Stimulated activated naive B cell treated with anti-CD40 and anti-IgM and Interleukin-4, amounts not matched to agents 10 μg/mL and 1 μg/mL and 100 μg/mL, for 72 hours (primary cell): ENCODE measurements at regions not wholly inside any gene's neighbourhood (a gene's known extent, or its start where the extent isn't known, plus 50 kb on each side); places are given as distances from the start of the nearest gene placed in this dataset.

Experiments used
- ATAC-seq, 2 donors: fragments of 150-1000 bp; cut with Tn5 transposase; replicated peaks; 2 replicates each; pipeline ENCODE4 v1.10.0; 2021; ENCODE audit warnings: moderate library complexity in 1 of 2
- DNase-seq: peaks from one replicate; pipeline ENCODE4 v3.0.0; 2021
- H3K27ac Mint-ChIP-seq: one replicate; pipeline ENCODE4 v1.8.0; 2022; ENCODE audit warnings: mild to moderate bottlenecking, mixed read lengths
- H3K27me3 Mint-ChIP-seq, 2 donors: one replicate each; pipeline ENCODE4 v1.8.0; 2022; ENCODE audit warnings: mixed read lengths in 2 of 2
- H3K36me3 Mint-ChIP-seq, 2 donors: one replicate each; pipeline ENCODE4 v1.8.0; 2022; ENCODE audit warnings: mixed read lengths in 2 of 2, mild to moderate bottlenecking in 1 of 2
- H3K4me1 Mint-ChIP-seq, 2 donors: one replicate each; pipeline ENCODE4 v1.8.0; 2022; ENCODE audit warnings: mixed read lengths in 2 of 2, mild to moderate bottlenecking in 1 of 2
- H3K4me3 Mint-ChIP-seq, 2 donors: one replicate each; pipeline ENCODE4 v1.8.0; 2022; ENCODE audit warnings: mild to moderate bottlenecking in 2 of 2, mixed read lengths in 2 of 2, moderate library complexity in 1 of 2
- H3K9me3 Mint-ChIP-seq, 2 donors: one replicate each; pipeline ENCODE4 v1.8.0; 2022; ENCODE audit warnings: mixed read lengths in 2 of 2, mild to moderate bottlenecking in 1 of 2

DNA sequence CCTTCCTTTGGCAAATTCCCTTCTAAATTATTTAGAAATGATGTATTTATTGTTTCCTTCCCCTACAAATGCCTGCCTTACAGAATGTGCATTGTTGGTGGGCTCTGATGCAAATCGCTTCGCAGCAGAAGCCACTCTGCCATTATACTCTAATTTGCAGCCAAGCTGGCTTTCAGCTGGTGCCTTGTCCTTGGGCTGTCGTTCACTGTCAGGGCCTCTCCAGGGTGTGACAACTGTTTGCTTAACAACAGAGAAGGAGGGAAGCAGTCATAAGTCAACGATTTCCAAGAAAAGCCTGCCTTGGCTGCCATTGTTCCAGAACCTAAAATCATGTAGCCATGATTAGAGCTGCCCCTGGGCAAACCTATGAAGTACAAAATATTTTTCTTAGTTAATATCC, 260.1 kb upstream of the RGMB start:
- Mint-ChIP-seq H3K4me1 (no peaks in the 10 kb centered on the region), H3K36me3 (no peaks in the 10 kb centered on the region), H3K27me3 (no peaks in the 10 kb centered on the region), H3K27ac (no peak overlapping the region), H3K4me3 (no peak overlapping the region), H3K9me3 (peaks cover 0 to 3% of the 10 kb centered on the region in 2 donors)
- ATAC-seq: no peak
- no peak for DNase-seq

DNA sequence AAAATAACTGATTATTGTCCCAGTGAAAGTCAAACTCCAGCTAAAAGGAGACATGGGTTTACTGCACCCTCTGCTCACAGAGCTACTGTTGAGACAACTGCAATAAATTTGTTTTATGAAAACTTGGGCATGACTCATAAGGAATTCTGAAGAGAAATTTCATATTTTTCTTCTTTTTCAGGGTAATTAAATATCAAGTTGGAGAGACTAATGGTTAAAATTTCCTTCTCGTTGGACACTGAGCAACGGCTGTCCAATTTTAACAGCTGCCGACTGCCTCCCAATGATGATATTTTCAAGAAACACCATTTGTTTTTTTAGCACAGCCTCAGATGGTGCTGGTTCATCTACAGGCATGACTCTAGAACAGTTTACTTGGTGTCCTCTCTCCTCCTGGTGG, 259.2 kb upstream of the RGMB start:
- no peaks in the 10 kb centered on the region for H3K27me3 Mint-ChIP-seq
- H3K27ac Mint-ChIP-seq: no peak overlapping the region
- DNase-seq (no peak), ATAC-seq (no peak)
- no peaks in the 10 kb centered on the region for H3K36me3 Mint-ChIP-seq
- H3K9me3 Mint-ChIP-seq: peaks cover 0 to 3% of the 10 kb centered on the region in 2 donors
- H3K4me1 Mint-ChIP-seq: no peaks in the 10 kb centered on the region
- H3K4me3 Mint-ChIP-seq: no peak overlapping the region

DNA sequence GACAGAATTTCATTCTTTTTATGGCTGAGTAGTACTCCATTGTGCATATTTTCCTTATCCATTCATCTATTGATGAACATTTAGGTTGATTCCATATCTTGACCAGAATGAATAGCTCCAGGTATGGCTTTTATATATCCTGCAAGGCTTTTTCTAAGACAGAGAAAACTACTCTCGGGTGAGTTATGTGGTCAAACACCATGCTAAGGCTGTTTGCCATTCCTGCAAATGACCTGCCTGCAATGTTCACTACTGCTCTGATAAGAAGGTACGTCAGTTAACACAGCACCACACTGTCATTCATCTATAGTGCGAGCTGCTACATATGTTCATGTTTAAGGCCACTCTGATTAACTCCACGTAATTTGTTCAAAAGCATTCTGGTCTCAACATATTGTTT, 256.8 kb upstream of the RGMB start:
- H3K9me3 Mint-ChIP-seq: peaks cover 0 to 3% of the 10 kb centered on the region in 2 donors
- no peaks in the 10 kb centered on the region for H3K27me3 Mint-ChIP-seq
- no peak overlapping the region for H3K27ac Mint-ChIP-seq
- H3K4me1 Mint-ChIP-seq: no peaks in the 10 kb centered on the region
- no peaks in the 10 kb centered on the region for H3K36me3 Mint-ChIP-seq
- DNase-seq: no peak
- ATAC-seq: no peak
- no peak overlapping the region for H3K4me3 Mint-ChIP-seq

DNA sequence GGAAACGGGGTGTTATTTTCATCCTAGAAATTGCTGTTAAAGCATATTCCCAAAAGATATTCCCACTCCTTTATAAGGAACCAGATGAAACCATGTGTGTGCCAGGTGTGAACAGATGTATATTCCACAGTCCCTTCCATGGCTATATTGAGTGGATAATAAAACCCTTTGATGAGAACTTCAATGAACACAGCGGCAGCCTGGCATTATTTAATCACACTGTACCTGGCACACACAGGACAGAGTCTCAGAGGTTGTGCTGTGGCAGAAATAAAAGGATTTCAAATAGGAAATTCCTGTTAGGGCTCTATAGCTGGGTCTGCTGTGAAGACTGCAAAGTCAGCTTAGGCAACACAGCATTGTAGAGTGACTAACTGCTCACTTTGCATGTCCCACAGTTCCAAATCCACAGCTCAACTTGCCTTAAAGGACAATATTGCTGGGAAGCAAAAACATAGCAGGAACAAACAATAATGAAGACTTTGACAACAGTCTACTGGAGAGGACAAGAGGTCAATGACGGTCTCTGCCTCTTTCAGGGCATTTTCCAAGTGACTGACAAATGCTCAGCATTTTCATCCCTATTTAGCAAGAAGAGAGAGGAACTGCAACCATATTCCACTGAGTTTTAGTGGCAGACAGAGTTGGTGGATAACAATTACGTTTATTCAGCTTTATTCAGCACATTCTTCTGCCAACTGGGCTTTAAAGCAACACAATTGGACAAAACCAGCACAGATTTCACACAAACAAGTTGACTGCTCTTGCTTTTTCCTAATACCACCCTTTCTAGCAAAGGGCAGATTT, 255.7 kb upstream of the RGMB start:
- Mint-ChIP-seq H3K27me3 (no peaks in the 10 kb centered on the region), H3K36me3 (no peaks in the 10 kb centered on the region), H3K27ac (no peak overlapping the region), H3K9me3 (no peaks in the 10 kb centered on the region), H3K4me1 (no peaks in the 10 kb centered on the region), H3K4me3 (no peak overlapping the region)
- DNase-seq (no peak), ATAC-seq (no peak)

DNA sequence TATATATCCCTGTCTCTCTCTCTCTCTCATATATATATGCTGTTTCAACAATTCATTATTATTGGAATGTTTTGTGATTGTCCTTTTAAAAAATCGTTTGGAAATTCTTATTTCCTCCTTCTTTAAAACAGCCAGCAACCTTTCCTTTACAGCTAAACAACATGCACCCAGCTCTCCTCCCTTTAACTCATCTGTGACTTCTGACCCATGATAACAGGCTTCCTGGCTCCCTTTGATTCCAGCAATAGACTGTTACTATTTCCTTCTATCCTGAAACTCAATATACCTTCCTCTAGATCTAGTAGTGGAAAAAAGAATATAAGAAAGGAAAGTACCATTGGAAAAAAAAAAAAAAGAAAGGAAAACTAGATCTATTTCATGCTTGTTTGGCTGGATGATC, 254.7 kb upstream of the RGMB start:
- Mint-ChIP-seq H3K4me1 (no peaks in the 10 kb centered on the region), H3K27me3 (peaks cover 5 to 6% of the 10 kb centered on the region in 2 donors), H3K4me3 (no peak overlapping the region), H3K36me3 (no peaks in the 10 kb centered on the region), H3K27ac (no peak overlapping the region), H3K9me3 (no peaks in the 10 kb centered on the region)
- no peak for DNase-seq
- ATAC-seq: no peak

DNA sequence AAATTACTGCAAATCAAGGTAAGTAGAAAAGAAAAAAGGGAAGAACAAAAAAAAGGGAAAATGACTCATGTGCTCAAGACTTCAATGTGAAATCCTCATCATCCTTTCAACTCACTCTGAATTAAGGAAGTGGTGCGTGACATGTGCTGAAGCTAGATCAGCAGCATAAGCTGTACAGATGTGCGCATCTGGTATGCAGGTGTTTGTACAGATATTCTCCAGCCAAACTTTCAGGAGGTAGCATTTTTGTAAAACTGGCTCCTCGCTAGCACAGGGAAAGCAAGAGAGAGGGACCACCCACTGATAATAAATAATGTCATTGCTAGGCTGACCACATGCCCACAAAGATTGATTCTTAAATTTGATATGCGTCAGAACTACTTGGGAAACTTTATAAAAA, 253.9 kb upstream of the RGMB start:
- Mint-ChIP-seq H3K9me3 (no peaks in the 10 kb centered on the region), H3K36me3 (no peaks in the 10 kb centered on the region), H3K27ac (no peak overlapping the region), H3K27me3 (peaks cover 5 to 6% of the 10 kb centered on the region in 2 donors), H3K4me1 (no peaks in the 10 kb centered on the region), H3K4me3 (no peak overlapping the region)
- no peak for ATAC-seq
- DNase-seq: no peak

DNA sequence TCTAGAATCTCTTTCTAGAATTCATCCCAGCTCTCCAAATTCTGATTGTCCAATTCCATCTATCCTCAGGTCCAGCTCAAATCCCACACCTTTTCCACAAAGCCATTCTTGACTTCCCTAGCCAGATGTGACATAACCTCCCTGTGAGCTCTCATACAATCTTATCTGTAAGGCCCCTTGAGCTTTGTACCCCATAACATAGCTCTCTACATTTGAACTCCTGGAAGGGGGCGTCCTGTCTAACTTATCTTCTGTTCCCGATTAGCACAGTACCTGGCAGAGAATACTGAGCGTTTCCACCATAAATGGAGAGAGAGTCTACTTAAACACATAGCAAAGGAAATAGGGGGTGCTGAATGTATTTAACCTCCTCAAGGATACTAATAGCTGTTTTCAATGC, 251.6 kb upstream of the RGMB start:
- no peaks in the 10 kb centered on the region for H3K4me1 Mint-ChIP-seq
- no peaks in the 10 kb centered on the region for H3K36me3 Mint-ChIP-seq
- ATAC-seq (no peak), DNase-seq (no peak)
- H3K27me3 Mint-ChIP-seq: peaks cover 5 to 6% of the 10 kb centered on the region in 2 donors
- H3K9me3 Mint-ChIP-seq: no peaks in the 10 kb centered on the region
- H3K4me3 Mint-ChIP-seq: no peak overlapping the region
- no peak overlapping the region for H3K27ac Mint-ChIP-seq

DNA sequence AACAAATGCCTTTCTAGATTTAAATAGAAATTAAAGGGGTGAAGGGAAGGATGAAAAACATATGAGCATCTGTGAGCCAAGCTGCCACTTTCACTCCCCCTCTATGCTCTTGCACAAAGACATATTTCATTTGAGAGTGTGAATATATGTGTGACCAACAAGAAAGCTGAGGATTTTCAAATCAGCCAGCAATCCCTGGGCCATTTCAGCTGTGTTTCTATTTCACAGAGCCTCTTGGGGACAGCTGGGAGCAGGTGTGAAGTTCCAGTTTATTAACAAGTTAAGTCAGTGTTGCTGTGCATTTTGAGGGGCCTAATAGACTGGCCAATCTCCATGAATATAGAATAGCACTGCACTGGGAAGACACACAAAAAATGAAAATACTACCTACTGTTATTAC, 248.7 kb upstream of the RGMB start:
- no peaks in the 10 kb centered on the region for H3K4me1 Mint-ChIP-seq
- no peaks in the 10 kb centered on the region for H3K9me3 Mint-ChIP-seq

DNA sequence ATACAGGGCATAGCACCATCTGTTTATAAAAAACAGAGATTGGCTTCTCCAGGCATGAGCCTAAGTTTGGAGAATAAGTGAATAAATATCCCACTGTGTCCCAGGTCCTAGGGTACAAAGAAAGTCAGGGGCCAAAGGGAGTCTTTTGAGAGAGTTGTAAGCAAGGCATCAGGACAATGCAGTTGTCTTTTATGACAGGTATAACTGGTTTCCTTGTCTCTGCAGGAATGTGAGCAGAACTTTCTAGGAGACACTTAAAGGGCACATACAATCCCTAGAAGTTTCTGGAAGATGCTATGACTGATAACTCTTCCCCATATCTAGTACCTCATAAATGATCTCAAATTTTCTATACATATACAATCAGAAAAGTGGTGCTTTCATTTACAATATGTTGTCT, 245.6 kb upstream of the RGMB start:
- Mint-ChIP-seq H3K27me3 (peaks cover 5 to 6% of the 10 kb centered on the region in 2 donors), H3K4me3 (no peak overlapping the region), H3K9me3 (no peaks in the 10 kb centered on the region), H3K36me3 (no peaks in the 10 kb centered on the region), H3K4me1 (no peaks in the 10 kb centered on the region), H3K27ac (no peak overlapping the region)
- no peak for DNase-seq
- ATAC-seq: no peak

More for the DNA sequence above, 248.7 kb upstream of the RGMB start:
- Mint-ChIP-seq H3K27ac (no peak overlapping the region), H3K27me3 (peaks cover 5 to 6% of the 10 kb centered on the region in 2 donors), H3K36me3 (no peaks in the 10 kb centered on the region), H3K4me3 (no peak overlapping the region)
- no peak for ATAC-seq
- DNase-seq: no peak

DNA sequence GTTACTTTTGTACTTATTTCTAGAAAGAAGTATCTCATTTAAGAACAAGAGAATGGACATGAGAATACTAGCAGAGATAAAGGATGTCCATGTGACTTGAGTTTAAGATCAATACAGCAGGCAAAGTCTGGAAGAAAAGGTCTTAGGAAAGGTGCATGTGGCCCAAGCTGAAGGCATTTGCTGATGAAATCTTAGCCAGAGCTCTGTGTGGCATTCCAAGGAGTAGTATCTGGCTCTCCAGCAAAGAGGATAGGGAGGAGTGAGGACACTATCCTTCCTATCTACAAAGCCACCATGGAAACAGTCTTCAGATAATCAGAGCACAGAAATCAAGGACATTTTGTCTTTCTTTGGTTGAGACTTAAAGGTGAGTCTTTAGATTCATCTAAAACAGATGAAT, 244.1 kb upstream of the RGMB start:
- no peak overlapping the region for H3K4me3 Mint-ChIP-seq
- H3K9me3 Mint-ChIP-seq: peaks cover 0 to 4% of the 10 kb centered on the region in 2 donors
- no peaks in the 10 kb centered on the region for H3K27me3 Mint-ChIP-seq
- no peak overlapping the region for H3K27ac Mint-ChIP-seq
- ATAC-seq: no peak
- no peaks in the 10 kb centered on the region for H3K4me1 Mint-ChIP-seq
- DNase-seq: no peak
- no peaks in the 10 kb centered on the region for H3K36me3 Mint-ChIP-seq

DNA sequence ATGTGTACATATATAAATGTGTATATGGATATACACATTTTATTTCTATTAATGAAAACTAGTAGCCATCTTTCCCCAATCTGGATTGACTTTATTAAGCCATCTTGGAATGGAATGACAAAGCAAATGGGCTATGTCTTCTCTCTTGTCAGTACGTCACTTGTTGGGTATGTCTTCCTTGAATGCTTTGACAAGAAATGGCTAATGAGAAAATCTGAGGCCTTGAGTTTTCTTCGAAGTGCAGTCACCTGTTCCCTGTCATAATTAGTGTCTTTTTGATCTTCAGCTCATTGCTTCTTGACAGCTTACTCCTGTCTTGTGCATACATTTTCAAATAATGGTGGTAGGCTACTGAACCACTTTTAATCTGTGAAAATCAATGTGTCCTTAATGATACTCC, 243.2 kb upstream of the RGMB start:
- Mint-ChIP-seq H3K36me3 (no peaks in the 10 kb centered on the region), H3K4me1 (no peaks in the 10 kb centered on the region), H3K27ac (no peak overlapping the region), H3K4me3 (no peak overlapping the region), H3K9me3 (peaks cover 0 to 4% of the 10 kb centered on the region in 2 donors), H3K27me3 (no peaks in the 10 kb centered on the region)
- DNase-seq (no peak), ATAC-seq (no peak)

DNA sequence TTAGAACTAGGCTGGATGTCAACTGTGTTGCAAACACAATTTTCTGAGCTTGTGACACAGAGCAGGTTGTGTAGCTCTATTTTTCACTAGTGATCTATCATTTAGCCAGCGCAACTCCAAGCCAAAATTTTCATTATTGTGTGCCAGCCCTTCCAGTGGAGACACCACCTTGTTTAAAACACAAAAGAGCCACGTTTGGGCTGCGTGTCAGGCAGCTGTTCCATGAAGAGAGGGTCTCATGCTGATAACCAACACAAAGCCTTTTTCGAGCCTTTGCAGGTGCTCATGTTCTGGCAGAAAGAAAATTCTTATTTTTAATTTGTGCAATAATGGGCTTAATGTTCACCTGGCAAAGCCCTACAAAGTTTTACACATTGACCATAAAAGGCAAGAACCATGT, 237.6 kb upstream of the RGMB start:
- ATAC-seq (no peak), DNase-seq (no peak)
- Mint-ChIP-seq H3K27ac (no peak overlapping the region), H3K9me3 (peaks cover 4 to 8% of the 10 kb centered on the region in 2 donors), H3K4me3 (no peak overlapping the region), H3K27me3 (no peaks in the 10 kb centered on the region), H3K4me1 (no peaks in the 10 kb centered on the region), H3K36me3 (no peaks in the 10 kb centered on the region)

DNA sequence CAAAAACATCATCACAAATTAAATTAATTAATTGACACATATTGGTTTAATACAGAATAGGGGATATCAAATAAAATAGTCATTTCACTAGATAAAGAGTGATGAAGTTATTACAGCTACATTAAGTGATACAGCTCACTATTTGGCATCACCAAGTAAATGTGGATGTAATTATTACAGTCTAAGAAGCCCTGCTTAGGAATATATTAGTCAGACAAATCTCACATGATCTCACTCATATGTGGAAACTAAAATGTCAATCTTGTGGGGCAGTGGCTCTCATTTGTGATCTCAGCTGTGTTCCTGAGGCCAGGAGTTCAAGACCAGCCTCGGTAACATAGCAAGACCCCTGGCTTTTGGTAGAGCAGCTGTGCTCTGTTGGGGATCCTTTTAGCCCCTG, 233.4 kb upstream of the RGMB start:
- H3K9me3 Mint-ChIP-seq: peaks cover 24 to 25% of the 10 kb centered on the region in 2 donors
- DNase-seq (no peak), ATAC-seq (no peak)
- no peaks in the 10 kb centered on the region for H3K4me1 Mint-ChIP-seq
- H3K27me3 Mint-ChIP-seq: no peaks in the 10 kb centered on the region
- H3K36me3 Mint-ChIP-seq: no peaks in the 10 kb centered on the region
- H3K27ac Mint-ChIP-seq: no peak overlapping the region
- no peak overlapping the region for H3K4me3 Mint-ChIP-seq

DNA sequence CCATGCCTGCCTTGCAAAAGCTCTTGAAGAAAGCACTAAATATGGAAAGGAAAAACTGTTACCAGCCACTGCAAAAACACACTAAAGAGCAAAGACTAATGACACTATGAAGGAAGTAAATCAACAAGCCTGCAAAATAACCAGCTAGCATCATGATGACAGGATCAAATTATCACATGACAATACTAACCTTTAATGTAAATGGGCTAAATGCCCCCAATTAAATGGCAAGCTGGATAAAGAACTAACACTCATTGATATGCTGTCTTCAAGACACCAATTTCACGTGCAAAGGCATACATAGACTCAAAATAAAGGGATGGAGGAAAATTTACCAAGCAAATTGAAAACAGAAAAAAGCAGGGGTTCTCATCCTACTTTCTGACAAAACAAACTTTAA, 231.8 kb upstream of the RGMB start:
- Mint-ChIP-seq H3K9me3 (peaks cover 24 to 25% of the 10 kb centered on the region in 2 donors), H3K27ac (no peak overlapping the region), H3K4me1 (no peaks in the 10 kb centered on the region), H3K36me3 (no peaks in the 10 kb centered on the region), H3K4me3 (no peak overlapping the region), H3K27me3 (no peaks in the 10 kb centered on the region)
- ATAC-seq (no peak), DNase-seq (no peak)

DNA sequence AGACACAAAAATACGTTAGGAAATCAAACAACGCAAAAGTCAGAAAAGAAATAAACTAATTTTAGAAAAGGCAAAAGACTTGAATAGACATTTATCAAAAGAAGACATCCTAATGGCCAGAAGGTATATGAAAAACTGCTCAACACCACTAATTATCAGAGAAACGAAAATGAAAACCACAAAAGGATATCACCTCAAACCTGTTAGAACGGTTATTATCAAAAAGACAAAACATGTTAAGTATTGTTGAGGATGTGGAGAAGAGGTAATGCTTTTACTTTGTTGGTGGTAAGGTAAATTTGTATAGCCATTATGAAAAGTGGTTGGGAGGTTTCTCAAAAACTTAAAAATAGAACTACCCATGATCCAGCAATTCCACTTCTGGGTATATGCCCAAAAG, 230.0 kb upstream of the RGMB start:
- Mint-ChIP-seq H3K36me3 (no peaks in the 10 kb centered on the region), H3K4me3 (no peak overlapping the region), H3K27me3 (no peaks in the 10 kb centered on the region), H3K4me1 (no peaks in the 10 kb centered on the region), H3K9me3 (peaks cover 24 to 25% of the 10 kb centered on the region in 2 donors), H3K27ac (no peak overlapping the region)
- no peak for ATAC-seq
- DNase-seq: no peak
